NCI-H510A (cell line): ENCODE measurements at regions not wholly inside any gene's neighbourhood (a gene's known extent, or its start where the extent isn't known, plus 50 kb on each side); places are given as distances from the start of the nearest gene placed in this dataset.
A peak's percentile ranks its signal among the peaks of the same experiment; 100 is the strongest.
"Not testable (repeated sequence)": the region's sequence is repeated elsewhere in the genome, so short reads cannot be mapped to it uniquely, and the experiment has no call there.

Experiments
- DNase-seq: peaks from one replicate; lab custom pipeline; 2025; lab: John Stamatoyannopoulos, UW

GRCh38 chr3:65172209-65172608, 484.4 kb upstream of the ADAMTS9 start:
- DNase-seq, result no peak

GRCh38 chr3:65170390-65171042, 482.7 kb upstream of the ADAMTS9 start:
- no peak for DNase-seq

- DNase-seq, result no peak
These were observed 482.2 kb upstream of the ADAMTS9 start for GRCh38 chr3:65169961-65170360.

- no peak for DNase-seq
These were observed 480.7 kb upstream of the ADAMTS9 start for GRCh38 chr3:65168547-65168946.

GRCh38 chr3:65166531-65166930, 478.7 kb upstream of the ADAMTS9 start:
- no peak for DNase-seq

- DNase-seq, result no peak
These were observed 470.2 kb upstream of the ADAMTS9 start for GRCh38 chr3:65158023-65158422.

GRCh38 chr3:65153850-65154512, 466.2 kb upstream of the ADAMTS9 start:
- no peak for DNase-seq

- DNase-seq, result no peak
These were observed 463.9 kb upstream of the ADAMTS9 start for GRCh38 chr3:65151666-65152065.

- no peak for DNase-seq
These were observed 462.1 kb upstream of the ADAMTS9 start for GRCh38 chr3:65149877-65150276.

- DNase-seq, result no peak
These were observed 460.9 kb upstream of the ADAMTS9 start for GRCh38 chr3:65148687-65149086.

GRCh38 chr3:65146179-65146578, 458.4 kb upstream of the ADAMTS9 start:
- DNase-seq, result peak; percentile 1

- DNase-seq, result no peak
These were observed 457.9 kb upstream of the ADAMTS9 start for GRCh38 chr3:65145680-65146079.

- no peak for DNase-seq
These were observed 457.1 kb upstream of the ADAMTS9 start for GRCh38 chr3:65144791-65145351.

GRCh38 chr3:65142456-65142855, 454.7 kb upstream of the ADAMTS9 start:
- DNase-seq, result no peak

- DNase-seq, result no peak
These were observed 450.8 kb upstream of the ADAMTS9 start for GRCh38 chr3:65138556-65138955.

- DNase-seq, result not testable (repeated sequence)
These were observed 446.0 kb upstream of the ADAMTS9 start for GRCh38 chr3:65133752-65134151.

GRCh38 chr3:65130782-65131181, 443.0 kb upstream of the ADAMTS9 start:
- DNase-seq, result no peak

GRCh38 chr3:65128346-65128745, 440.5 kb upstream of the ADAMTS9 start:
- no peak for DNase-seq

GRCh38 chr3:65126527-65127410, 439.0 kb upstream of the ADAMTS9 start:
- DNase-seq, result no peak

- not testable (repeated sequence) for DNase-seq
These were observed 432.4 kb upstream of the ADAMTS9 start for GRCh38 chr3:65120156-65120555.

- DNase-seq, result no peak
These were observed 431.2 kb upstream of the ADAMTS9 start for GRCh38 chr3:65118912-65119499.

GRCh38 chr3:65114041-65114440, 426.2 kb upstream of the ADAMTS9 start:
- DNase-seq, result no peak
